PC-3 (cell line): ENCODE measurements at regions not wholly inside any gene's neighbourhood (a gene's known extent, or its start where the extent isn't known, plus 50 kb on each side); places are given as distances from the start of the nearest gene placed in this dataset.

Source experiments
- CTCF ChIP-seq: fragments of 300-600 bp; sonication (generic); conservative IDR thresholded peaks from 2 replicates; pipeline ENCODE4 v1.5.1; 2017; ENCODE audit warnings: antibody characterized with exemption, low read depth, mild to moderate bottlenecking, low read length
- EZH2 ChIP-seq: fragments of 300-600 bp; sonication (generic); IDR thresholded peaks from one replicate; pipeline ENCODE4 v1.6.1; 2017; ENCODE audit warnings: antibody characterized with exemption, mild to moderate bottlenecking, low read length; ENCODE audit not compliant: unreplicated experiment

GRCh38 chr18:70459731-70460130, 170.9 kb downstream of the SOCS6 start:
- TF ChIP-seq CTCF: no peak
- no peak for TF ChIP-seq EZH2
